ENCODE measurements at regions not wholly inside any gene's neighbourhood (a gene's known extent, or its start where the extent isn't known, plus 50 kb on each side); places are given as distances from the start of the nearest gene placed in this dataset.

DNA sequence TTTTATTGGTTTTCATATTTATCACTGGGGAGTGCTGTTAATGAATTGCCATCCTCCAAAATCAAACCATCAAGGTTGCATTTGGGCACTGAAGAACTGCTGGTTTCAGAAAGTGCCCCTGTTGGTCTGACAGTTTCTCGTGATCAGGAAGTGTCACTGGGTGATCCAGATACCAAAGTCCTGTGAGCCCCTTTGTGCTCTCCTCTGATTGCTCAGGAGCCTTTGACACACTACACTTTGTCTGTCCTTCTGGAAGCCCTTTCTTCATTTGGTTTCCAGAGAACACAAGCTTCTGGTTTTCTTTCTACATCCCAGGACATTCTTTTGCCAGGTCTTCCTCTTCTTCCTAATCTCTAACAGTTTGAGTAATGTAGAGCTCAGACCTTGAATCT lies 165.8 kb upstream of the PROX1 start:
- Mint-ChIP-seq H3K9me3 (ENCODE audit: unreplicated experiment) (no peaks in the 10 kb centered on the region), H3K4me1 (ENCODE audit: unreplicated experiment) (no peaks in the 10 kb centered on the region), H3K27me3 (ENCODE audit: unreplicated experiment) (no peaks in the 10 kb centered on the region), H3K4me3 (ENCODE audit: unreplicated experiment) (no peak overlapping the region), H3K27ac (ENCODE audit: unreplicated experiment) (no peak overlapping the region), H3K36me3 (ENCODE audit: unreplicated experiment) (no peaks in the 10 kb centered on the region)
- TF ChIP-seq, protein P1, sequence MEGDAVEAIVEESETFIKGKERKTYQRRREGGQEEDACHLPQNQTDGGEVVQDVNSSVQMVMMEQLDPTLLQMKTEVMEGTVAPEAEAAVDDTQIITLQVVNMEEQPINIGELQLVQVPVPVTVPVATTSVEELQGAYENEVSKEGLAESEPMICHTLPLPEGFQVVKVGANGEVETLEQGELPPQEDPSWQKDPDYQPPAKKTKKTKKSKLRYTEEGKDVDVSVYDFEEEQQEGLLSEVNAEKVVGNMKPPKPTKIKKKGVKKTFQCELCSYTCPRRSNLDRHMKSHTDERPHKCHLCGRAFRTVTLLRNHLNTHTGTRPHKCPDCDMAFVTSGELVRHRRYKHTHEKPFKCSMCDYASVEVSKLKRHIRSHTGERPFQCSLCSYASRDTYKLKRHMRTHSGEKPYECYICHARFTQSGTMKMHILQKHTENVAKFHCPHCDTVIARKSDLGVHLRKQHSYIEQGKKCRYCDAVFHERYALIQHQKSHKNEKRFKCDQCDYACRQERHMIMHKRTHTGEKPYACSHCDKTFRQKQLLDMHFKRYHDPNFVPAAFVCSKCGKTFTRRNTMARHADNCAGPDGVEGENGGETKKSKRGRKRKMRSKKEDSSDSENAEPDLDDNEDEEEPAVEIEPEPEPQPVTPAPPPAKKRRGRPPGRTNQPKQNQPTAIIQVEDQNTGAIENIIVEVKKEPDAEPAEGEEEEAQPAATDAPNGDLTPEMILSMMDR (IDR thresholded peaks at IDR 0.05), result no peak
- no peak for DNase-seq (ENCODE audit: extremely low spot score, unreplicated experiment)

DNA sequence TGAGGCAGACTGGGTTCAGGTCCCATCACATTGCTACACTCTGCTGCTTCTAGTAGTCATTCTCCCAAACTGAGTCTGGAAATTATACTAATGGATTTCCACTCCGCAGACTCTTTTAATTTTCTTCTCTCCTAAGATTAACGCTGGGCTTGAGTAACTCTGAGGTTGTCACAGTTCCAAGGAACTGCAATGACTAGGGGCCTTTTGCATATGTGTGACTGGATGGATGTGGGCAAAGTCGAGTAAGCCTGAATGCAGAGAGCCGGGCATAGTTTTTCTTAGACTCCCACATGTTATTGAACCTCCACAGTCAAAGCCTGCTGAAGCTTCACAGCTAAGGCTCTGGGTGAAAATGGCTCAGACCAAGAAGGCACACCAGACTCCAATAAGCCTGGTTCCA lies 160.9 kb upstream of the PROX1 start:
- Mint-ChIP-seq H3K36me3 (ENCODE audit: unreplicated experiment) (no peaks in the 10 kb centered on the region), H3K9me3 (ENCODE audit: unreplicated experiment) (peaks cover 4% of the 10 kb centered on the region), H3K27ac (ENCODE audit: unreplicated experiment) (no peak overlapping the region), H3K4me3 (ENCODE audit: unreplicated experiment) (no peak overlapping the region), H3K4me1 (ENCODE audit: unreplicated experiment) (no peaks in the 10 kb centered on the region), H3K27me3 (ENCODE audit: unreplicated experiment) (no peaks in the 10 kb centered on the region)
- TF ChIP-seq, protein P1 (IDR thresholded peaks at IDR 0.05), result no peak
- DNase-seq (ENCODE audit: extremely low spot score, unreplicated experiment), result no peak

DNA sequence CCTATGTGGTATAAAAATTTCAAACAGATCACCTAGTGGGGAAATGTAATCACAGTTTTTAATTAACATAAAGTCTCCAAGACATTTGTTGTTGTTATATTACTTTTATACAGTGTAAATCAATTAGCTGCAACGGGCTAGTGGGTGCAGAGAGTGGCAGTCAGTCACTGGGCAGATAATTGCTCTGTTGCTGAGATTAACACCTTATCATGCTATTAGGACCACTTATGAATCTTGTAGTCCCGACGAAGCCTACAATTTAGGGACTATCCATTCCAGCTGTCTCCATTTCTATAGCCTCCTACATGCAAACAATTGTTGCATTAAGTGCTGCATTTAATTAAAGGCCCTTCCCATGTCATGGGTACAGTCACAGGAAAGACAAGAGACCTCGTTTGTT lies 158.9 kb upstream of the PROX1 start:
- Mint-ChIP-seq H3K36me3 (ENCODE audit: unreplicated experiment) (no peaks in the 10 kb centered on the region), H3K4me1 (ENCODE audit: unreplicated experiment) (no peaks in the 10 kb centered on the region), H3K27me3 (ENCODE audit: unreplicated experiment) (no peaks in the 10 kb centered on the region), H3K9me3 (ENCODE audit: unreplicated experiment) (peaks cover 11% of the 10 kb centered on the region), H3K4me3 (ENCODE audit: unreplicated experiment) (no peak overlapping the region), H3K27ac (ENCODE audit: unreplicated experiment) (no peak overlapping the region)
- TF ChIP-seq, protein P1 (IDR thresholded peaks at IDR 0.05), result no peak
- no peak for DNase-seq (ENCODE audit: extremely low spot score, unreplicated experiment)

DNA sequence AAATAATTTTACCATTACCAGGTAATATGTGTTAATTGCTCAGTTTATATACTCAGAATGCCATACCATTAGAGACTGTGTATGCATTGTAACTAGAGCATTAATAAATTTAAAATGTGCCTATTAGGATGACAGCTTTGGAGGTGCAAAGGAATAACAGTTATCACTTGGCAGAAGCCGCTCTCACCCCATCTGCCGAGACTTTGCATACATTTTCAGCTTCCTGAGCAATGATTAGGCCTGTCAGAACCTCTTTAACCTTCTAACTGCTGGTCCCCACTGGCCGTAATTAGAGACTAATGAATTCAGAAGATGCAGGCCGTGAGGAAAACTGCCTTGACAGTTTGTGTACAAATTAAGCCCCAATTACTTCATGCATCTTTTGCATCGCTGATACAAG lies 158.0 kb upstream of the PROX1 start:
- Mint-ChIP-seq H3K36me3 (ENCODE audit: unreplicated experiment) (no peaks in the 10 kb centered on the region), H3K9me3 (ENCODE audit: unreplicated experiment) (peaks cover 11% of the 10 kb centered on the region), H3K27ac (ENCODE audit: unreplicated experiment) (no peak overlapping the region), H3K4me3 (ENCODE audit: unreplicated experiment) (no peak overlapping the region), H3K4me1 (ENCODE audit: unreplicated experiment) (no peaks in the 10 kb centered on the region), H3K27me3 (ENCODE audit: unreplicated experiment) (no peaks in the 10 kb centered on the region)
- DNase-seq (ENCODE audit: extremely low spot score, unreplicated experiment), result no peak
- TF ChIP-seq, protein P1 (IDR thresholded peaks at IDR 0.05), result no peak

DNA sequence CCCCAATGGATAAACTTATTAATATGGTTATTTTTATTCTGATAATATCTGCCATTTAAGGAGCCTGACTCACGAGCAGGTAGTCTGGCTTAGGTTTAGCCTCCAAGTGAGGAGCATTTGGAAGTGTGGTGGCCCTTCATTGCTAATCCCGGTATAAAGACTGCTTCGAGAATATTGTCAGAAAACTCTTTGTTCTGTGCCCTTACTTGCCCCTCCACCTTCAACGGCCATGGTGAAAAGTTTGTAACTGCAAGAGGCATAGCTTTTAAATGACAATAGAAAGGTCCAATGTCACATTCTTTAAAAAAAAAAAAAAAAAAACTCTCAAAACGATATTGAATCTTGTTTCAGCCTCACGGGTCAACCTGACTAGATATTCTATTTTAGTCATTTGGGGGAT lies 157.4 kb upstream of the PROX1 start:
- Mint-ChIP-seq H3K4me3 (ENCODE audit: unreplicated experiment) (no peak overlapping the region), H3K36me3 (ENCODE audit: unreplicated experiment) (no peaks in the 10 kb centered on the region), H3K4me1 (ENCODE audit: unreplicated experiment) (no peaks in the 10 kb centered on the region), H3K27ac (ENCODE audit: unreplicated experiment) (no peak overlapping the region), H3K9me3 (ENCODE audit: unreplicated experiment) (peaks cover 11% of the 10 kb centered on the region), H3K27me3 (ENCODE audit: unreplicated experiment) (no peaks in the 10 kb centered on the region)
- no peak for DNase-seq (ENCODE audit: extremely low spot score, unreplicated experiment)
- TF ChIP-seq, protein P1 (IDR thresholded peaks at IDR 0.05), result no peak

Measured in osteocyte (in vitro differentiated cells).